ENCODE measurements at regions not wholly inside any gene's neighbourhood (a gene's known extent, or its start where the extent isn't known, plus 50 kb on each side); places are given as distances from the start of the nearest gene placed in this dataset.
"Not testable (repeated sequence)": the region's sequence is repeated elsewhere in the genome, so short reads cannot be mapped to it uniquely, and the experiment has no call there.

- not testable (repeated sequence) for DNase-seq (ENCODE audit: low read depth in 1 of 2, low spot score in 1 of 2)
Measured at GRCh38 chr2:87314622-87315021, 293.0 kb upstream of the PLGLB1 start.

- not testable (repeated sequence) for DNase-seq (ENCODE audit: low read depth in 1 of 2, low spot score in 1 of 2)
Measured at GRCh38 chr2:87315183-87315902, 293.7 kb upstream of the PLGLB1 start.

- not testable (repeated sequence) for DNase-seq (ENCODE audit: low read depth in 1 of 2, low spot score in 1 of 2)
Measured at GRCh38 chr2:87317193-87317592, 295.5 kb upstream of the PLGLB1 start.

- DNase-seq (ENCODE audit: low read depth in 1 of 2, low spot score in 1 of 2): not testable (repeated sequence)
Measured at GRCh38 chr2:87318814-87319491, 297.3 kb upstream of the PLGLB1 start.

- not testable (repeated sequence) for DNase-seq (ENCODE audit: low read depth in 1 of 2, low spot score in 1 of 2)
Measured at GRCh38 chr2:87319705-87320104, 298.1 kb upstream of the PLGLB1 start.

- not testable (repeated sequence) for DNase-seq (ENCODE audit: low read depth in 1 of 2, low spot score in 1 of 2)
Measured at GRCh38 chr2:87321201-87321600, 299.6 kb upstream of the PLGLB1 start.

GRCh38 chr2:87324335-87325041 lies 302.8 kb upstream of the PLGLB1 start:
- DNase-seq (ENCODE audit: low read depth in 1 of 2, low spot score in 1 of 2): not testable (repeated sequence)

- DNase-seq (ENCODE audit: low read depth in 1 of 2, low spot score in 1 of 2): not testable (repeated sequence)
Measured at GRCh38 chr2:87325042-87325910, 303.6 kb upstream of the PLGLB1 start.

GRCh38 chr2:87325911-87326294 lies 304.3 kb upstream of the PLGLB1 start:
- not testable (repeated sequence) for DNase-seq (ENCODE audit: low read depth in 1 of 2, low spot score in 1 of 2)

- not testable (repeated sequence) for DNase-seq (ENCODE audit: low read depth in 1 of 2, low spot score in 1 of 2)
Measured at GRCh38 chr2:87326754-87327153, 305.1 kb upstream of the PLGLB1 start.

- DNase-seq (ENCODE audit: low read depth in 1 of 2, low spot score in 1 of 2): not testable (repeated sequence)
Measured at GRCh38 chr2:87327648-87328371, 306.2 kb upstream of the PLGLB1 start.

- not testable (repeated sequence) for DNase-seq (ENCODE audit: low read depth in 1 of 2, low spot score in 1 of 2)
Measured at GRCh38 chr2:87329529-87329928, 307.9 kb upstream of the PLGLB1 start.

- not testable (repeated sequence) for DNase-seq (ENCODE audit: low read depth in 1 of 2, low spot score in 1 of 2)
Measured at GRCh38 chr2:87330486-87330885, 308.8 kb upstream of the PLGLB1 start.

GRCh38 chr2:87331940-87332583 lies 310.4 kb upstream of the PLGLB1 start:
- DNase-seq (ENCODE audit: low read depth in 1 of 2, low spot score in 1 of 2): not testable (repeated sequence)

GRCh38 chr2:87334888-87335287 lies 313.2 kb upstream of the PLGLB1 start:
- DNase-seq (ENCODE audit: low read depth in 1 of 2, low spot score in 1 of 2): not testable (repeated sequence)

- not testable (repeated sequence) for DNase-seq (ENCODE audit: low read depth in 1 of 2, low spot score in 1 of 2)
Measured at GRCh38 chr2:87338998-87339397, 317.4 kb upstream of the PLGLB1 start.

GRCh38 chr2:87341601-87342014 lies 320.0 kb upstream of the PLGLB1 start:
- DNase-seq (ENCODE audit: low read depth in 1 of 2, low spot score in 1 of 2): peak in 1 of 2 donors; percentile 25

- not testable (repeated sequence) for DNase-seq (ENCODE audit: low read depth in 1 of 2, low spot score in 1 of 2)
Measured at GRCh38 chr2:87342175-87342574, 320.5 kb upstream of the PLGLB1 start.

GRCh38 chr2:87343347-87343746 lies 321.7 kb upstream of the PLGLB1 start:
- DNase-seq (ENCODE audit: low read depth in 1 of 2, low spot score in 1 of 2): not testable (repeated sequence)

GRCh38 chr2:87345283-87345682 lies 323.6 kb upstream of the PLGLB1 start:
- DNase-seq (ENCODE audit: low read depth in 1 of 2, low spot score in 1 of 2): not testable (repeated sequence)

All from activated T-helper 1 cell treated with anti-CD3 and anti-CD28 coated beads, Interleukin-2, amount 50 U/mL, for 16 hours (primary cell).